GM12878 (cell line): ENCODE measurements at regions not wholly inside any gene's neighbourhood (a gene's known extent, or its start where the extent isn't known, plus 50 kb on each side); places are given as distances from the start of the nearest gene placed in this dataset.

Source experiments
- ATAC-seq: fragments of 200-7000 bp; cut with Tn5 transposase; 3 replicates; pipeline ENCODE4 v1.9.1; 2020; ENCODE audit warnings: mild to moderate bottlenecking, moderate library complexity
- BruUV-seq: library from RNA; stranded (reverse); fragments of 400-500 nt; replicated peaks from 2 replicates; lab custom pipeline; 2021; lab: Mats Ljungman, UMichigan
- CTCF ChIA-PET: fragments of 300-600 bp; sonication (Branson Sonifier 250); formaldehyde crosslinking; extraction: SDS; loops from one replicate; lab custom pipeline; 2021; ENCODE audit warnings: inconsistent platforms; lab: Yijun Ruan, JAX
- POLR2A ChIA-PET: fragments of 350-600 bp; formaldehyde crosslinking; extraction: SDS; loops from one replicate; lab custom pipeline; 2021; ENCODE audit warnings: inconsistent platforms; lab: Charles Lee
- RAD21 ChIA-PET: fragments of 300-600 bp; sonication (Branson Sonifier 250); formaldehyde crosslinking; loops from one replicate; lab custom pipeline; 2023; ENCODE audit warnings: antibody characterized with exemption; ENCODE audit not compliant: unreplicated experiment; lab: Charles Lee
- SMC1A ChIA-PET: fragments of 300-600 bp; sonication (Branson Sonifier 250); formaldehyde crosslinking; loops from one replicate; lab custom pipeline; 2023; ENCODE audit not compliant: unreplicated experiment, uncharacterized antibody; lab: Charles Lee
- DNase-seq: peaks from one replicate; pipeline ENCODE4 v3.0.0-alpha.2; 2011; ENCODE audit warnings: low read depth, low spot score
- FAIRE-seq: peaks from 3 replicates; lab custom pipeline; 2011; peaks lifted over from hg19 to GRCh38; lab: Jason Lieb, UNC
- H2AFZ ChIP-seq: 2 replicates; pipeline ENCODE4 v1.6.0; 2011; ENCODE audit warnings: low read depth, low read length, control low read depth; ENCODE audit not compliant: control insufficient read depth
- H3K27ac ChIP-seq: 2 replicates; pipeline ENCODE4 v1.5.1; 2011; ENCODE audit warnings: control low read depth; ENCODE audit not compliant: control insufficient read depth, insufficient read depth
- H3K27me3 ChIP-seq, 2 experiments: replicated peaks in 1 of 2; 2 replicates each; pipeline versions ENCODE4 v1.6.0 to v1.6.1; 2011; ENCODE audit warnings: low read length in 1 of 2; ENCODE audit not compliant: control insufficient read depth in 2 of 2, insufficient read depth in 2 of 2
- H3K36me3 ChIP-seq, 2 experiments: 2 replicates each; pipeline ENCODE4 v1.5.1; 2011; ENCODE audit warnings: low read length in 1 of 2; ENCODE audit not compliant: control insufficient read depth in 2 of 2, insufficient read depth in 2 of 2
- H3K4me1 ChIP-seq: 2 replicates; pipeline ENCODE4 v1.6.1; 2011; ENCODE audit warnings: mild to moderate bottlenecking, low read length, moderate library complexity, mixed read lengths; ENCODE audit not compliant: control insufficient read depth, insufficient read depth
- H3K4me2 ChIP-seq: 2 replicates; pipeline ENCODE4 v1.6.0; 2011; ENCODE audit warnings: control low read depth; ENCODE audit not compliant: control insufficient read depth, insufficient read depth
- H3K4me3 ChIP-seq: fragments of 200-600 bp; sonication (generic); 2 replicates; pipeline ENCODE4 v1.5.1; 2016
- H3K79me2 ChIP-seq: 2 replicates; pipeline ENCODE4 v1.6.0; 2011; ENCODE audit warnings: low read length; ENCODE audit not compliant: control insufficient read depth, insufficient read depth
- H3K9ac ChIP-seq: 2 replicates; pipeline ENCODE4 v1.8.0; 2011; ENCODE audit warnings: low read length, control low read depth, mixed read lengths; ENCODE audit not compliant: control insufficient read depth, insufficient read depth
- H3K9me3 ChIP-seq: replicated peaks from 3 replicates; pipeline ENCODE4 v1.5.1; 2011; ENCODE audit warnings: mild to moderate bottlenecking, low read length; ENCODE audit not compliant: control insufficient read depth, insufficient read depth
- H4K20me1 ChIP-seq: 2 replicates; pipeline ENCODE4 v1.6.0; 2011; ENCODE audit not compliant: control insufficient read depth, insufficient read depth
- FOXM1 ChIP-seq: IDR thresholded peaks from 2 replicates; pipeline ENCODE4 v1.6.1; 2012; ENCODE audit warnings: low read depth, mild to moderate bottlenecking, inconsistent platforms, low read length, moderate library complexity
- HDGF ChIP-seq: fragments of 450-650 bp; IDR thresholded peaks from 2 replicates; pipeline ENCODE4 v1.6.1; 2016; ENCODE audit warnings: antibody characterized with exemption
- PAX5 ChIP-seq: IDR thresholded peaks from 2 replicates; pipeline ENCODE4 v1.6.1; 2011; ENCODE audit warnings: low read depth, low read length, borderline replicate concordance
- PML ChIP-seq: IDR thresholded peaks from 2 replicates; pipeline ENCODE4 v1.6.1; 2012; ENCODE audit warnings: low read length, inconsistent platforms
- RFX5 ChIP-seq: IDR thresholded peaks from 2 replicates; pipeline ENCODE4 v1.6.1; 2011; ENCODE audit warnings: low read depth, low read length, improper control_type of control experiment
- SRF ChIP-seq, 2 experiments: IDR thresholded peaks; 2 replicates each; pipeline ENCODE4 v1.6.1; 2011; ENCODE audit warnings: low read depth in 2 of 2, low read length in 2 of 2, mild to moderate bottlenecking in 1 of 2, moderate library complexity in 1 of 2
- SUPT20H ChIP-seq: IDR thresholded peaks from 2 replicates; pipeline ENCODE4 v1.6.1; 2011; ENCODE audit warnings: low read depth, mild to moderate bottlenecking, low read length, moderate library complexity, borderline replicate concordance; ENCODE audit not compliant: control insufficient read depth
- WGBS: methylation state at CpG from one replicate; pipeline ENCODE4 v1.1.6; 2016; ENCODE audit warnings: low lambda C conversion rate; ENCODE audit not compliant: insufficient replicate concordance, insufficient coverage; ENCODE audit errors: missing lambda C conversion rate; 5-methylcytosine and 5-hydroxymethylcytosine counted together
- in situ Hi-C: fragments of 300-500 bp; cut with MboI; formaldehyde crosslinking; loops from 9 replicates; pipeline ENCODE4 v1.14.3; 2018; ENCODE audit warnings: mixed read lengths
- intact Hi-C: fragments of 100-400 bp; cut with micrococcal nuclease; formaldehyde crosslinking; loops from one replicate; pipeline ENCODE4 v1.14.2; 2022; ENCODE audit not compliant: unreplicated experiment
- TF ChIP-seq, protein P1 (sequence below): IDR thresholded peaks from 2 replicates; pipeline ENCODE4 v1.6.1; 2012; ENCODE audit warnings: mild to moderate bottlenecking, low read depth, low read length
- TF ChIP-seq, protein P2 (sequence below): IDR thresholded peaks from 2 replicates; pipeline ENCODE4 v1.6.1; 2012; ENCODE audit warnings: low read length, inconsistent platforms
- TF ChIP-seq, protein P3 (sequence below): fragments of 450-650 bp; IDR thresholded peaks from 2 replicates; pipeline ENCODE4 v1.6.1; 2017; ENCODE audit warnings: antibody characterized with exemption, mild to moderate bottlenecking, moderate library complexity

DNA sequence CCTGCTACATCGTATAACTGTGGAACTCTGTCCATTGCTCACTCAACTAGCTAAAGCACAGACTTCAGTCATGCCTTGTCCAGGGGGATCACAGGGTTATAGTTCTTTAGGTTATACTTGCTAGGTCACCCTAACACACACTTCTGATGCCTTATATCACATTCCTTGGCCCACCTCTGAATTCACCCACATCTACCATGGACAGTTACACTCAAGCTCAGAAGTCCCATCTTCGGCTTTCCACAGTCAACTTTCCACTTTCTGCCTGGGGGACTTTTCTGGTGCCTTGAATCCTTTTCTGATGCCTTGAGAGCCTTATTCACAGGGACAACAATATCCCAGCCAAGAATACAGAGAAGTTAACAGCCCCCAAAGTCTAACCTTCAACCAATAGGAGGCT, 129.2 kb upstream of the MAOA start:
- ChIA-PET POLR2A (no interaction called here), CTCF (interaction anchor here (1.3 kb wide), 1 partner anchor 10 kb away, joined by 4 read pairs; no protein-coding TSS in a partner anchor), RAD21 (interaction anchor here (1.6 kb wide), 1 partner anchor 10 kb away, joined by 3 read pairs; no protein-coding TSS in a partner anchor), SMC1A (interaction anchor here (1.9 kb wide), 1 partner anchor 9 kb away, joined by 8 read pairs; no protein-coding TSS in a partner anchor)
- no peaks in the 10 kb centered on the region for H3K27me3 ChIP-seq
- no peak overlapping the region for H2AFZ ChIP-seq
- no peaks in the 10 kb centered on the region for H3K4me1 ChIP-seq
- no peak overlapping the region for H3K4me3 ChIP-seq
- no peaks in the 10 kb centered on the region for H3K36me3 ChIP-seq
- H3K9ac ChIP-seq = no peak overlapping the region
- no peak overlapping the region for H3K4me2 ChIP-seq
- 64% methylated on average over 2 of the region's 2 CpGs for WGBS
- H3K79me2 ChIP-seq = no peaks in the 10 kb centered on the region
- FAIRE-seq (no peak), ATAC-seq (no peak), DNase-seq (no peak)
- in situ Hi-C loops = no loop called here
- intact Hi-C loops = no loop called here
- no peaks in the 10 kb centered on the region for H3K9me3 ChIP-seq
- TF ChIP-seq, protein P1, sequence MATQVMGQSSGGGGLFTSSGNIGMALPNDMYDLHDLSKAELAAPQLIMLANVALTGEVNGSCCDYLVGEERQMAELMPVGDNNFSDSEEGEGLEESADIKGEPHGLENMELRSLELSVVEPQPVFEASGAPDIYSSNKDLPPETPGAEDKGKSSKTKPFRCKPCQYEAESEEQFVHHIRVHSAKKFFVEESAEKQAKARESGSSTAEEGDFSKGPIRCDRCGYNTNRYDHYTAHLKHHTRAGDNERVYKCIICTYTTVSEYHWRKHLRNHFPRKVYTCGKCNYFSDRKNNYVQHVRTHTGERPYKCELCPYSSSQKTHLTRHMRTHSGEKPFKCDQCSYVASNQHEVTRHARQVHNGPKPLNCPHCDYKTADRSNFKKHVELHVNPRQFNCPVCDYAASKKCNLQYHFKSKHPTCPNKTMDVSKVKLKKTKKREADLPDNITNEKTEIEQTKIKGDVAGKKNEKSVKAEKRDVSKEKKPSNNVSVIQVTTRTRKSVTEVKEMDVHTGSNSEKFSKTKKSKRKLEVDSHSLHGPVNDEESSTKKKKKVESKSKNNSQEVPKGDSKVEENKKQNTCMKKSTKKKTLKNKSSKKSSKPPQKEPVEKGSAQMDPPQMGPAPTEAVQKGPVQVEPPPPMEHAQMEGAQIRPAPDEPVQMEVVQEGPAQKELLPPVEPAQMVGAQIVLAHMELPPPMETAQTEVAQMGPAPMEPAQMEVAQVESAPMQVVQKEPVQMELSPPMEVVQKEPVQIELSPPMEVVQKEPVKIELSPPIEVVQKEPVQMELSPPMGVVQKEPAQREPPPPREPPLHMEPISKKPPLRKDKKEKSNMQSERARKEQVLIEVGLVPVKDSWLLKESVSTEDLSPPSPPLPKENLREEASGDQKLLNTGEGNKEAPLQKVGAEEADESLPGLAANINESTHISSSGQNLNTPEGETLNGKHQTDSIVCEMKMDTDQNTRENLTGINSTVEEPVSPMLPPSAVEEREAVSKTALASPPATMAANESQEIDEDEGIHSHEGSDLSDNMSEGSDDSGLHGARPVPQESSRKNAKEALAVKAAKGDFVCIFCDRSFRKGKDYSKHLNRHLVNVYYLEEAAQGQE = peak; percentile 60; the same call in 1 of the 2 replicates
- no peak for TF ChIP-seq FOXM1
- no peak overlapping the region for H3K27ac ChIP-seq
- BruUV-seq = no TSS peak
- H4K20me1 ChIP-seq = no peaks in the 10 kb centered on the region

DNA sequence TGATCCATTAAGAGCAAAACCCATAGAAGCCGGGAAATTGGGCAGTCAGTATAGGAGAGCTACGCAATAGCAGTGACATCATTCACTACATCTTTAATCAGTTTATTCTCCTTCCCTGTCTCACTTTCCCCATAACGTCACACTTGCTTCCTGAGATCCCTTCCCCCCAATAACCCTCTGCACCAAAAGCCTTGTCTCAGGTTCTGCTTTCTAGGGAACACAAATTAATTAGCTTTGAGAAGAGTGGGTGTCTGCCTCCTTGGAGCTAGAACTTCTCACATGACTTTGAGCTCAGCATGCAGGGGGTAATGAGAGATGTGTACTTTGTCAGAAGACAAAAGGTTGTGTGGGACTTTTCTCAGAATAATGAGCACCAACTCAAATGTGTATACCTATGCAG, 128.3 kb upstream of the MAOA start:
- WGBS = 49% methylated on average over 3 of the region's 3 CpGs
- no peaks in the 10 kb centered on the region for H3K4me1 ChIP-seq
- H3K79me2 ChIP-seq = no peaks in the 10 kb centered on the region
- no peaks in the 10 kb centered on the region for H4K20me1 ChIP-seq
- H3K4me3 ChIP-seq = no peak overlapping the region
- no peak overlapping the region for H2AFZ ChIP-seq
- ChIA-PET RAD21 (interaction anchor here (1.6 kb wide), 1 partner anchor 11 kb away, joined by 3 read pairs; no protein-coding TSS in a partner anchor), POLR2A (no interaction called here), CTCF (no interaction called here), SMC1A (interaction anchor here (0.5 to 0.6 kb wide), 2 partner anchors 130 to 225 kb away, joined by 3 read pairs; no protein-coding TSS in a partner anchor)
- TF ChIP-seq, protein P2, sequence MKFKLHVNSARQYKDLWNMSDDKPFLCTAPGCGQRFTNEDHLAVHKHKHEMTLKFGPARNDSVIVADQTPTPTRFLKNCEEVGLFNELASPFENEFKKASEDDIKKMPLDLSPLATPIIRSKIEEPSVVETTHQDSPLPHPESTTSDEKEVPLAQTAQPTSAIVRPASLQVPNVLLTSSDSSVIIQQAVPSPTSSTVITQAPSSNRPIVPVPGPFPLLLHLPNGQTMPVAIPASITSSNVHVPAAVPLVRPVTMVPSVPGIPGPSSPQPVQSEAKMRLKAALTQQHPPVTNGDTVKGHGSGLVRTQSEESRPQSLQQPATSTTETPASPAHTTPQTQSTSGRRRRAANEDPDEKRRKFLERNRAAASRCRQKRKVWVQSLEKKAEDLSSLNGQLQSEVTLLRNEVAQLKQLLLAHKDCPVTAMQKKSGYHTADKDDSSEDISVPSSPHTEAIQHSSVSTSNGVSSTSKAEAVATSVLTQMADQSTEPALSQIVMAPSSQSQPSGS = no peak
- TF ChIP-seq, protein P3, sequence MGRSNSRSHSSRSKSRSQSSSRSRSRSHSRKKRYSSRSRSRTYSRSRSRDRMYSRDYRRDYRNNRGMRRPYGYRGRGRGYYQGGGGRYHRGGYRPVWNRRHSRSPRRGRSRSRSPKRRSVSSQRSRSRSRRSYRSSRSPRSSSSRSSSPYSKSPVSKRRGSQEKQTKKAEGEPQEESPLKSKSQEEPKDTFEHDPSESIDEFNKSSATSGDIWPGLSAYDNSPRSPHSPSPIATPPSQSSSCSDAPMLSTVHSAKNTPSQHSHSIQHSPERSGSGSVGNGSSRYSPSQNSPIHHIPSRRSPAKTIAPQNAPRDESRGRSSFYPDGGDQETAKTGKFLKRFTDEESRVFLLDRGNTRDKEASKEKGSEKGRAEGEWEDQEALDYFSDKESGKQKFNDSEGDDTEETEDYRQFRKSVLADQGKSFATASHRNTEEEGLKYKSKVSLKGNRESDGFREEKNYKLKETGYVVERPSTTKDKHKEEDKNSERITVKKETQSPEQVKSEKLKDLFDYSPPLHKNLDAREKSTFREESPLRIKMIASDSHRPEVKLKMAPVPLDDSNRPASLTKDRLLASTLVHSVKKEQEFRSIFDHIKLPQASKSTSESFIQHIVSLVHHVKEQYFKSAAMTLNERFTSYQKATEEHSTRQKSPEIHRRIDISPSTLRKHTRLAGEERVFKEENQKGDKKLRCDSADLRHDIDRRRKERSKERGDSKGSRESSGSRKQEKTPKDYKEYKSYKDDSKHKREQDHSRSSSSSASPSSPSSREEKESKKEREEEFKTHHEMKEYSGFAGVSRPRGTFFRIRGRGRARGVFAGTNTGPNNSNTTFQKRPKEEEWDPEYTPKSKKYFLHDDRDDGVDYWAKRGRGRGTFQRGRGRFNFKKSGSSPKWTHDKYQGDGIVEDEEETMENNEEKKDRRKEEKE = no peak
- TF ChIP-seq PML (no peak), HDGF (no peak), RFX5 (no peak), SUPT20H (no peak), PAX5 (no peak), SRF (IDR thresholded peaks at IDR 0.05; ENCODE audit: low read depth in 2 of 2, low read length in 2 of 2) (no peak)
- no peak overlapping the region for H3K9ac ChIP-seq
- no TSS peak for BruUV-seq
- no peak for ATAC-seq
- intact Hi-C loops = no loop called here
- no peaks in the 10 kb centered on the region for H3K27me3 ChIP-seq
- H3K27ac ChIP-seq = no peak overlapping the region
- no peak for DNase-seq
- H3K4me2 ChIP-seq = no peak overlapping the region
- H3K36me3 ChIP-seq = no peaks in the 10 kb centered on the region
- in situ Hi-C loops = no loop called here
- H3K9me3 ChIP-seq = no peaks in the 10 kb centered on the region
- FAIRE-seq = no peak
